ENCODE measurements at regions not wholly inside any gene's neighbourhood (a gene's known extent, or its start where the extent isn't known, plus 50 kb on each side); places are given as distances from the start of the nearest gene placed in this dataset.

DNA sequence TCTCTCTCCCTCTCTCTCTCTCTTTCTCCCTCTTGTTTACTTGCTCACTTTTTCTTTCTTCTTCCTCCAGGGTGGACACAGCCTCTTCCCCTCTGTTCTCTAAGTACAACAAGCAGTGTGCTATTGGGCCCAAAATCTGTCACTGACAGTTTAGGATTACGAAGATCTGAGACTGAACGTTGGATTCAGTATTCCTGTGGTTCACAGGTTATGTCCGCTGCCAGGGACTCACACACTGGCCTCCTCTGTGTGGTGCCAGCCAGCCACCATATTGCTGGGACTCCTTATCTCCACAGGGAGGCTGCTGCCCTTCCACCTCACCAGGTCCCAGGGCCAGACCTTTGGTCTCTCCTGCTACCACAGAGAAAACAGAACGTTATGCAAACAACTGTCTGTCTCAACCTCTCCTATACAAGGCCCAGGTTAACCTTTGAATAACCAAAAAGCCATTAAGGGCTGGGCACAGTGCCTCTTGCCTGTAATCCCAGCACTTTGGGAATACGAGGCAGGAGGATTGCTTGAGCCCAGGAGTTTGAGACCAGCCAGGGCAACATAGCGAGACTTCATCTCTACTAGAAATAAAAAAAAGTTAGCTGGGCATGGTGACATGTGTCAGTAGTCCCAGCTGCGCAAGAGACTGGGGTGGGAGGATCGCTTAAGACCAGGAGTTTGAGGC, 171.9 kb upstream of the RAB4A start:
- no peak for DNase-seq

DNA sequence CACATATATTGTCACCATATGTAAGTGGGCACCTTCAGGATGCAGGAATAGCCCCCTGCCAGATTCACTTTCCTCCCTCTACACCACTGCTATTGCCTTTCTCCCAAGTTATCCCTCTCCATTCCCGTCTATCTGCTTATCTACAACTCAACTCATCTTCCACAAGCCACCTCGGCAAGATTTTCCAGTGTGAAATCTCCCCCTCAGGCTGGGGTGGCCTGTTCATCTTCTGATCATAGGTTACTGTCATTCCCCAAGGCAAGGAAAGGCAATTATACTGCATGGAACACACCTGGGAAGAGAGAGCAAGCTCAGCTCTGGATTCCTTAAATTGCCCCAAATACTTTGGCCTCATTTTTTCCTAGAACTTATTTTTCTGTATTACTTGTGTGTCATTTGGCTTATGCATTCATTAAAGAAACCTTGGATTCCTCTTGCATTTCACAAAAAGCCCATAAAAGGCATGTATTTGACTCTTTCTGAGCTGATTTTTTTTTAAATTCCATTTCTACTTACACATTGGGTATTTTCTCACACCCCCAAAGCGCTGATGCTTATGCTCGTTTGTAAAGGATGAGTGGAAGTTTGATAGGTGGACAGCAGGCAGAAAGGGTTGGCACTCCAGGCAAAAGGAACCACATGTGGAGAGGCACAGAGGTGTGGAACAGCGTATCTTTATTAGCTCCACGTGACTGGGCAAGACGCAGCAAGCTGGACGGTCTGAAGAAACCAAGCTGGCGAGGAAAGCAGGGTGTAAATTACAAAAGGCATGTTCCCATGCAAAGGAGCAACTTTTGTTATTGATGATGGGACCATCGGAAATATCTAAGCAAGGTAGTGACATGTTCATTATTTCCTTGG, 169.7 kb upstream of the RAB4A start:
- DNase-seq: no peak

DNA sequence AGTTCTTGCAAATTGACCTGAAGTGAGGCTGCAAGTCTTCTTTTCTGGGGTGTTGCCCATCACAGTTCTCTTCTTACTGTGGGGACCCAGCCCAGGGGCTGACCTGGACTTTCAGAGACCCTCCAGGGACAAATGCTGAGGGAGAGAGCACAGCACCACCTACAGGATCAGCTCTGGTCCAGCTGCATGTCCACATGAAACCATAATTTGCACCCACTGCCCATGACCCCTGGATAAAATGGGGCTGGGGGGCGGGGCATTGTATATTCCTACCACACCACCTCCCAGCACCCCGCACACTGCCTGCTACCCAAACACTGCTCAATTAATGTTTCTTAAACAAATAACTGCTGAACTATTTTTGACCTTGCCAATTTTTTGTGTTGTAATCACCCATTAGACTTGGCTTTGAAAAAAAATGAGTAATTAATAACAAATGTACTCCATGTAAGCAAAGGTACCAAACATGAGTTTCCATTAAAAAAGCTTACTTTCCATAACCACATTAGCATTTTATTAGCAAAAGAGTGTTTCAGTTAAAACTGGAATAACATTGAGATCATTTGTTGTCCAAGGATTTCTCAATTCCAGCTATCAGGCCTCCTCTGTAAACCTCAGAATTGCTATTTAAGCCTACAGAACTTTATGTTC, 168.0 kb upstream of the RAB4A start:
- no peak for DNase-seq

DNA sequence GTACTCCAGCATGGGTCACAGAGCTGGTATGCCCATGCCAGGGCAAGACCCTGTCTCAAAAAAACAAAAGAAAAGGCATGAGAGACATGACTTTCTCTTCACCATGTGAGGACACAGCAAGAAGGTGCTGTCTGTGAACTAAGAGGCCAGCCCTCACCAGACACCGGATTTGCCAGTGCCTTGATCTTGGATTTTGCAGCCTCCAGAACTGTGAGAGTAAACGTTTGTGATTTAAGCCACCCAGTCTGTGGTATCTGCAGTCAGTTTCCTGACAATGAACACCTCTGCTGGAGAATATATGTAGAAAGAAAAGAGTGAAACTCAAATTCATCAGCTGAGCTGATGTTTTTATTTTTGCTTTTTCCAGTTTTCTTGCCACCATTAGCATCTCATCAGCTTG, 166.3 kb upstream of the RAB4A start:
- DNase-seq: no peak

DNA sequence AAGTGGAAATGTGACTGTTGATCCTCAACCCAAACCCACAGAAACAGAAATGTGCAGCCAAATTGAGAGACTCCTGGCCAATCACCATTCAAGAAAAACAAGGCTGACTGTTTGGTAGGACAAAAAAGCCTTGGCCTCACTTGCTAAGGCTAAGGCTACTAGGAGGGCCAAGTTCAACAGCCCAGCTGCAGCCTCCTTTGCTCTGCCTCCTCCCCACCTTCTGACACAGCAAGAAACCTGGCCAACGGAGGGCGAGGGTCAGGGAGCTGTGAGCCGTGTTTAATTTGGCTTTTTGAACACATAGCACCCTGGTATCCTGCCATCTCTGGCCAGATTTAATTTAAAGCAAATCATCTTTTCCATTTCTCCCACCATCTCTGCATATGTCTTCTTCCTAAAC, 165.8 kb upstream of the RAB4A start:
- no peak for DNase-seq

DNA sequence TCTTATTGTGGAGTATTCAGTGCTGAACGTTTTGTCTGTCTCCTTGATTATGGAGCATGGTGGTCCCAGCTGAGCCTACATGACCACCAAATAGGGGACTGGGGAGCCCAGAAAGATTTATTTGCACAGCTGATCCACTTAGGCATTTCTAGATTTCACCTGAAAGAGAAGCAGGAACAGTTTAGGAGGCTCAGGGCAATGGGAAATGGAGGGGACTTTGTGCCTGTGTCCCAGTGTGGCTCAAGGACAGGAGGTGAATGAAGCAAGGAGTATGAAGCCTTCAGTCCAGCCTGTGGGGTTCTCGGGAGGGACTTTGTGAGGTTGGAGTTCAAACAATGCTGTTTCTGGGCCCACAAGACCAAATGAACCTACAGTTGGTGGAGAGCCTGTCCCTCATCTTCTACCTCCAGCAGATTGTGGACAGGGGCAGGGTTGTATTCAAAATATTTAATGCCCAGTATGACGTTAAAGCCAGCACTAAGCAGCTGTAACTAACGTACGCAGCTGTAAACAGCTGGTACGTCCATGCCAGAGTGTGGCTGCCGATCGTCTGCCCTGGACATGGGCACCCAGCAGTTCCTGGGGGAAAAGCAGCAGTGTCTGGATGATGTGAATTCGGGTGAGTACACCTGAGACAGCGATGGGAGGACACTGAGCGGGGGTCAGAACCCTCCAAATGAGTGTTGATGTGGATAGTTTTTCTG, 164.9 kb upstream of the RAB4A start:
- DNase-seq: no peak

DNA sequence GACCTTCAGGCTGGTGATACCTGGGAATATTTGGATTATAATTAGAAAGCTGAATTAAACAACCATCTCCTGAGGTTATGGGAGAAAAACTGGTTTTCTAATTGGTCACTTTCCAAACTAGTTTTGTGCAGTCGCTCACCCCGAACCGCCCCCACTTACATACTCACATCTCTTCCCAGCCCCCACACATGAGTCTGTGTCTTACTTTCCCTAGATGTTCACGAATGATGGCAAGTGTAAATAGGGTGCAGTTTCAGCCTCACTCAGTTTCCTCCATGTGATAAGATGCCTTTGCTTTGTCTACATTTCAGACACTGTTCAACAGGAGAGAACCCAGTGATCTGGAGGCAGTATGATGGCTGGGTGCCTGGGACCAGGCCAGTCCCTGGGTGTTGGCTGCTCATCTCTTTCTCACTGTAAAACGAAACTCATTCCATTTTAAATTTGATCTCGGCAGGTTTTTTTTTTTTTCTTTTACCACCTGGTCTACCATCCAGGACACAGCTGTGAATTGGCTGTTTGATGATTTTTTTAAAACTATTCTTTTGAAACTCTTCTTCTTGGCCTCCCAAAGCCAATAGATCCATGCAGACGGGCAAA, 164.3 kb upstream of the RAB4A start:
- no peak for DNase-seq

DNA sequence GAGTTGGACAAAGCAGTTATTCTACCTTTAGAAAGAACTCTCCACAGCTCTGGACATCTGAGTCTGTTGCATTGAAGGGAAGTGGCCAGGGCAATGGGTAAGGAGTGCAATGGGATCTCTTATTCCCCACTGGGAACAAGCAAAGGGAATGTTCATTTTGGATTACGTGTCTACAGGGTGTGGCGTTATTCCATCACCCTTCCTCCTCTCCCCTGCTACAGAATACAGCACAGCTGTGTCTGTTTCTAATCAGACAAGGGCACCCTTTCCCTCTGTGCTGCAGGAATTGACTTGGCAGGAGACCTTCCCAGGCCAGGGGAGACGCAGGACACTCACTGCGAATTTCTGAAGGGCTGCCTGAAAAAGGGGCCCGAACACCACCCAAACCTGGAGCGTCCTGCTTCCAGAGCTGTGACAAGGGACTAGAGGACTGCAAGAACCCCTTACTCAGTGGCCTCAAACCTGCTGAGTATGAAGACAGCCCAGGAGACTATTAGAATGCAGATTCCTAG, 163.6 kb upstream of the RAB4A start:
- DNase-seq: no peak

DNA sequence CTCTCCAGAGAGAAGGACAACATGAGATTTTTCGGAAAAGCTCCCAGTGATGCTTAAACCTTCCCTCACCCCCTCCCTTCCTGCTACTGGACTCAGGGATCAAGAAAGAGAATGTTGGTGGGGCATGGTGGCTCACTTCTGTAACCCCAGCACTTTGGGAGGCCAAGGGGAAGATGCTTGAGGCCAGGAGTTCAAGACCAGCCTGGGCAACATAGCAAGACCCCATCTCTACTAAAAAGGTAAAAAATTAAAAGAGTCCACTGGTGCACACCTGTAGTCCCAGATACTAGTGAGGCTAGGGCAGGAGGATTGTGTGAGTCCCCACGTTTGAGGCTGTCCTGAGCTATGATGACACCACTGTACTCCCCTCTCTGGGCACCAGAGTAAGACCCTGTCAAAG, 162.9 kb upstream of the RAB4A start:
- no peak for DNase-seq

DNA sequence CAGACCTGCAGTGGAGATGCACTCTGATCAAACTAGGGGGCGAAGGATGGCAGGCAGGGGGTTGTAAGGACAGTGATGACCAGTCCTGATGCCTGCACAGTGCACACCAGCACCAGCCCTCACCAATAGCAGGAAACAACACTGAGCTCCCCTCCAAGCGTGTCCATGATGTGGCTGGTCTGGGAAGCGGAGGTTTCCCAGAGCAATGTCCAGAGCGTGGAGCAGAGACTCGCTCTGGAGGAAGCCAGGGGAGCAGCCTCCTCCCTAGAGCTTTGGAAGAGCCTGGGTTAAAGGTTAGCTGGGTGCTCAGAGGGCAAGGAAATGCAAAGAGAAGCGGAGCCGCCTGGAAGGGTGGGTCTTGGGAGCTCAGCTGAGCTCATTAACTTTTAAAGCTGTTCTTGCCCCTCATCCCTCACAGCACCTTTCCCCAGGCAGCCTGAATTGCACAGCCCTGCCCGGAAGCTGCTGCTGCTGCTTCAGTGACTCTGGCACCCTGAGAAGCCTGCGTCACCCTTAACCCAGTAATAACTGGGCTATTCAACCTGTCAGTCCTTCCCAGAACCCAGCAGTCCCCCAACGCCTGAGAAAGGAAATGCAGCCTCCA, 162.2 kb upstream of the RAB4A start:
- DNase-seq: no peak

DNA sequence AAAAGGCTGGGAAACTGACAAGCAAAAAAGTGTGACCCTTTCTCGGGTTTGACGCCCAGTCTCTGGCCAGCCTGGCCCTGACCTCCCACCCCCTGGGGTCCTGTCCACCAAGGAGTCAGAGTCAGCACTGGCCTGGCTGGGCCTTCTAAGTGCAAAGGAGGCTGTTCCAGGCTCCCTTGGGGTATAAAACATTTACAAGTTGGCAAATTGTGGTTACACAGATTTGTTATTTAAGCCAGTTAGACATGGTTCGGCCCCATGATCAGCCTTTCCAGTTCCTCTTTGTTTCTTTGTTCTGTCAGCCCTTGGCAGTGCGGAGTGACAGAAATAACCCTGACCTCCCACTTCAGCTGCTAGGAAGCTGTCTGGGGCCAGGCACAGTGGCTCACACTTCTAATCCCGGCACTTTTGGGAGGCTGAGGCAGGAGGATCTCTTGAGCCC, 161.6 kb upstream of the RAB4A start:
- no peak for DNase-seq

DNA sequence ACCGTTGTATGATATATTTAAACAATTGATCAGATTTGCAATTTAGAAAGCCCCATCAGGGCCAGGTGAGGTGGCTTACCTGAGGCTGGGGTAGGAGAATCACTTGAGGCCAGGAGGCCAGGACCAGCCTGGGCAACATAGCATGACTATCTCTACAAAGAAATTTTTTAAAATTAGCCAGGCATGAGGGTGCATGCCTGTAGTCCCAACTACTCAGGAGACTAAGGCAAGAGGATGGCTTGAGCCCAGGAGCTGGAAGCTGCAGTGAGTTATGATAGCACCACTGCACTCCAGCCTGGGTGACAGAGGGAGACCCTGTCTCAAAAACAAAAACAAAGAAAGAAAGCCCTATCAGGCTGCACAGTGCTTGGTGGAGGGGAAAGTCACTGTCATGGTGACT, 159.9 kb upstream of the RAB4A start:
- DNase-seq: no peak

DNA sequence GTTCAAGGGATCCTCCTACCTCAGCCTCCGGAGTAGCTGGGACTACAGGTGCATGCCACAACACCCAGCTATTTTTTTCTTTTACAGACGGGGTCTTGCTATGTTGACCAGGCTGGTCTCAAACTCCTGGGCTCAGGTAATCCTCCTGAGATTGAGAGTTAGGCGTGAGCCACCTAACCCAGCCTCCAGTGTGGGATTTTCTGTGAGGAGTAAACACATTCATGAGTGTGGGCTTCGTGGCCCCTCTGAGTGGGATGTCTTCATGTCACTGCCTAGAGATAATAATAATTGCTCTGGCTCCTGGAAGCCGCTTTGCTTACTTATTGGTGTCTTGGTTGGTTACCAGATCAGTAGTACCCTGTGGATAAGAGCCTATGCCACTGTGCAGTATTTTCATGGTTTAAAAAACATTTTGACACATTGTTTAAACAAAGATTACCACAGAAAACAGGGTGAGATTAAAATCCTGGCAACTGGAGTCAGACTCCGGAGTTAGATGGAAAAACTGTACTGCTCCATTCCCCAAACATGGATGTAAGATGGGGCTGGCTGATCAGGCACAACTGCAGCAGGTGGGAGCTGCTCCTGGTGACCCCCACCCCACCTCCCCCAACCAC, 159.1 kb upstream of the RAB4A start:
- DNase-seq: no peak

DNA sequence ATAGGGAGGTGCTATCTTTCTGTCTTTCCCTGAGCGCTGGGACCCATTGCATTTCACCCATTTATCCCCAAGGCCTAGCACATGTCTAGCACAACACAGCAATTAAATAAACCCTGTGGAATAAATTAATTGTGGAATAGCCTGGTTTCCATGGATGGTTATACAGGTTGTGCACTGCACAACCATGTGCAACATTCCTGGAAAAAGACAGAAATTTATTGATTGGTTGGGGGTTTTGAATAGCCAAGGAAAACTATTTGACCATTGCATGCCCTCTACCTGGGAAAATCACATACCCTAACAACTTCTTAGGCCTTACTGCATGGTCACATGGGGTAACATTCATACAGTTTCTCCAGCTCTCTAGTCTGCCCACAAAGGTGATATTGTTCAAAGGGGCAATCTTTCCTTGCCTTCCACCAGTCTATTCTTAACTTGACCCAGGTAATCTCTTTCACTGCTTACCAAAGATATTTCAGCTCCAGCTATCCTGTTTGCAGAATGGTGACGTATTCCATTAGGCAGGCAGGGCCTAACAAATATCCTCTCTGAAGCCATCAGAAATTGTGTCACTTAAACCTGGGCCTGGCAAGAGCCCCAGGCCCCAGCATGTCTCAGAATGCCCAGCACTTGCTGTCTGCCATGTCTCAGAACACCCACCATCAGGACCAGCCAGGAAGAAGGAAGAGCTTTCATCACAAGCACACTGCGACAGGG, 157.9 kb upstream of the RAB4A start:
- no peak for DNase-seq

DNA sequence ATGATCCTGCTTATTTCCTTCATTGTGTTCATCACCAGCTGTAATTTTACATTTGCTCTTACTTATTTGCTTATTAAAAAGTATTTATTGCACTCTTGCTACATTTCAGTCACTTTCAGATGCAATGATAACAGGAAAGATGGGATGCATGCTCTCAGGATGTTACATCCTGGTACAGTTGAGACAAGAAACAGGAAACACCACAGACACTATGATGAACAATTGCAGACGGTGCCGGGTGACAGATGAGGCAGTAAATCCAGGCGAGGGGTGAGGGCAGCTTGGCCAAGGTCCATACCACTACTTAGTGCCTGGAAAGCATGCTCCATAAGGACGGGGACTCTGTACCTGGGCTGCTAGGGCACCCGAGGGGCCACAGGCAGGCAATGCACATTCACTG, 156.6 kb upstream of the RAB4A start:
- DNase-seq: peak; percentile 63

DNA sequence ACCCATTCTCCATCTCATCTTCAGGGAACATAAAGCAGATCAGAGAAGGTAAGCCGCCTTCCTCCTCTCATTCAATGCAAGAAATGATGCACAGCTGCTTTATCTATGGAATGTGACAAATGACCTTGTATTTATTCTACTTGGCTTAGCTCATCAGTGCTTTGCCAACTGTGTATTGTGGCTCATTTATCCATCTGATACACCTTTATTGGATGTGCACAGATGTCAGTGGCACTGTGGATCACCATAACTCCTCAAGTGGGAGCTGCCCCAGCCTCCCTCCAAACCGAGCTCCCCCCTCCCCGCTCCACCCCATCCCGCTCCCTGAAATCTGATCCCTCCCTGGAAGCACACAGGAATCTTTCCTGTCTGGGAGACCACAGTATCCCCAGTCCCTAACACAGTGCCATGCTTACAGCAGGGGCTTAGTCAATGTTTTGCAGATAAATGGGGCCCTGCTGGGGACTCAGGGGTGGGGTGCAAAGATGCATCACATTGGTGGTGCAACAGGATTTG, 156.0 kb upstream of the RAB4A start:
- DNase-seq: no peak

DNA sequence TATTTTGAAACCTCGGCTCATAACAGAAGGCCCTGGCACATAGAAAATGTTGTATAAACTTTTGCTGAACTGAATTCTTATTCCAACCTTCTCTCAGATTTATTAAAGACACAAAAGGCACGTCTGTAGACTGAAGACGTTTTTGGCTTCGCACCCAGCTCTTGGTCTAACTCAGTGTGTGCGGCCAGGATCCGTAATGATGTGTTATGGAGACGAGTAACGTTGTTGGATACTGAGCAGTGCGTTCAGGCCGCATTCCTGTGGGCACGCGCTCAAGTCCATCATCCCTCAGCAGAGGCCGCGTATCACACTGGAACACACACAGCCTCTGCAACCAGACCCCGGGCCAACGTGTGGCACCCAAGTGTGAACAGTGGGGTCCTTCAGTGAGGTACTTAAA, 154.8 kb upstream of the RAB4A start:
- no peak for DNase-seq

DNA sequence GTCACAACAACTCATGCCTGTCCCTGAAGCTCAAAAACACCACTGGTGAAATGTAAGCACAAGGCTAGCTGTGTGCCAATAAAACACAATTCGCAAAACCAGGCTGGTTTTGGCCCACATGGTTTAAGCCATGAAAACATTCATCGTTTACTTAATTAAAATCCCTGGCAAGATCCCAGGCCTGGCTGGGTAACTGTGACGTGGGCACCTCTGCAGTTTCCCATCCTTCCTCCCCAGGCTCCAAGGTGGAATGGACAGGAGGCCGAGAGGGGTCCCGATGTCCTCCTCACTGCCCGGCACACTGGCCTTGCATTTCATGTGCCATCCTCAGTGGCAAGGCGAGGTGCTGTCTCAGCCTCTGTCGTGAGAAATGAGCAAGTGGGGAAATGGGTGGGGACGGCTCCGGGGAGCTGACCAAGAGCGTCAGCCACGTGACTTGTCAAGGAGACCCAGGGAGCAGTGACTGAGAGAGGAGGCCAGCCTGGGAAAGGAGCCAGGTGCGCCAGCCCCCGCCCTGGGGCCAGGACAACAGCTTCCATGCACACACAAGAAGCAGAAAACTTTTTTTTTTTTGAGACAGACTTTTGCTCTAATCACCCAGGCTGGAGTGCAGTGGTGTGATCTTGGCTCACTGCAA, 153.1 kb upstream of the RAB4A start:
- peak; percentile 28 for DNase-seq

DNA sequence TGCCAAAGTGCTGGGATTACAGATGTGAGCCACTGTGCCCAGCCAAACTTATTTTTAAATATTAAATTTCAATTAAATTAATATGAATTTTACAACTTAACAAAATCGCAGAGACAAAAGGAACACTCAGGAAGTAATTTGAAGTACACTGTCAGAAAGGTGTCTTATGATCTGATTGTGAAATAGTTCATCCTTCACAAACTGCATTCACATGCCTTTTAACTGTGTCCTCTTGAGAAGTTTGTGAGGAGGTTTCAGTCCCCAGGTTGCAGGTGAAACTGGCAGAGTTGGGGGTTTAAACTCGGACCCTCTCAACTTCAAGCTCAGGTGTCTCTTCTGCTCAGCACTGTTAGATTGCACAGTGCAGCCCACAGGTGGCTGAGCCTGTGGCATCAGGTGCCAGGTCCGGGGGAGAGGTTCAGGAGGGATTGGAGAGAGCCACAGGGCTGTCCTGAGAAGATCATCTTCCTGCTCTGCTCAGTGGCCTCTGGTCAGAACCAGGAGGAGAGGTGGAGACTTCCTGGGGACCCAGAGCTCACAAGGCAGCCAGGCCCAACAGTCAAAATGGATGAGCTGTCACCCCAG, 152.3 kb upstream of the RAB4A start:
- DNase-seq: no peak

DNA sequence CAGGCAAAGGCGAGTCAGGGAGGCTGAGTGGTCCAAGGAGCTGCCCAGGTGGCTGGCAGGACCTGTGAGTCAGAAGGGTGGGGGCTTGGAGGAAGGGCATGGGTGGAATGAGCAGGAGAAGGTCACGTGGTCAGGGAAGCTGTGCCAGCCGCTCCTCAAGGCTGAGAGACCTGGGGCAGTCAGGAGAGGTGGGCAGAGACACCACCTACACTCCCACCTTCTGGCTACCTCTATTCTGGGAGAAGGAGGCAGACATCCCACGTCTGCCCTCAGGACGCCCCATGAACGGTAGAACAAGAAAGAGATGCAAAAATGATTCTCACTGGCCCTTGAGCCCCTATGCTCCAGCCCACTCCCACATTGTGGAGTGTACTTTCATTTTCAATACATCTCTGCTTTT, 151.8 kb upstream of the RAB4A start:
- DNase-seq: no peak

Measured in DMS153 (cell line).